PC-9 (cell line): ENCODE measurements at regions not wholly inside any gene's neighbourhood (a gene's known extent, or its start where the extent isn't known, plus 50 kb on each side); places are given as distances from the start of the nearest gene placed in this dataset.

Source experiments
- EZH2 ChIP-seq: fragments of 200-600 bp; sonication (generic); IDR thresholded peaks from 2 replicates; pipeline ENCODE4 v1.8.0; 2017; ENCODE audit warnings: antibody characterized with exemption, low read depth
- TF ChIP-seq, protein P1 (sequence below): fragments of 200-600 bp; sonication (generic); conservative IDR thresholded peaks from 2 replicates; pipeline ENCODE4 v1.6.1; 2017; ENCODE audit warnings: mixed run types, antibody characterized with exemption, mild to moderate bottlenecking, moderate library complexity

DNA sequence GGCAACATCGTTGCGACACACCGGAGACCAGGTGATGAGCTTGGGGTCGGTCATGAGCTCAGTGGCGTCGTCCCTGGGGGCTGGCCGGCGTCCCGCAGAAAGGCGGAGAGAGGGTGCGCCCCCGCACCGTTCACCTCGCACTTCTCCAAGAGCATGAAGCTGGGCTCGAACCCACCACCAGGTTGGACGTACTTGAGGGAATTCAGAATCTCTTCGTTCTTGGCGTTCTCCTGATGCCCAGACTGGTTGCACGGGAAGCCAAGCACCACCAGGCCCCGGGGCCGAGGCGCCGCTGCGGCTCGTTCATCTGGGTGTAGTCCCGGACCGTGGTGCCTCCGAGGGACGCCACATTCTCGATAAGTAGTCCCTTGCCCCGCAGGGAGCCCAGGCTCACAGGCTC is 176.6 kb upstream of the ADAMTS5 start:
- TF ChIP-seq, protein P1, sequence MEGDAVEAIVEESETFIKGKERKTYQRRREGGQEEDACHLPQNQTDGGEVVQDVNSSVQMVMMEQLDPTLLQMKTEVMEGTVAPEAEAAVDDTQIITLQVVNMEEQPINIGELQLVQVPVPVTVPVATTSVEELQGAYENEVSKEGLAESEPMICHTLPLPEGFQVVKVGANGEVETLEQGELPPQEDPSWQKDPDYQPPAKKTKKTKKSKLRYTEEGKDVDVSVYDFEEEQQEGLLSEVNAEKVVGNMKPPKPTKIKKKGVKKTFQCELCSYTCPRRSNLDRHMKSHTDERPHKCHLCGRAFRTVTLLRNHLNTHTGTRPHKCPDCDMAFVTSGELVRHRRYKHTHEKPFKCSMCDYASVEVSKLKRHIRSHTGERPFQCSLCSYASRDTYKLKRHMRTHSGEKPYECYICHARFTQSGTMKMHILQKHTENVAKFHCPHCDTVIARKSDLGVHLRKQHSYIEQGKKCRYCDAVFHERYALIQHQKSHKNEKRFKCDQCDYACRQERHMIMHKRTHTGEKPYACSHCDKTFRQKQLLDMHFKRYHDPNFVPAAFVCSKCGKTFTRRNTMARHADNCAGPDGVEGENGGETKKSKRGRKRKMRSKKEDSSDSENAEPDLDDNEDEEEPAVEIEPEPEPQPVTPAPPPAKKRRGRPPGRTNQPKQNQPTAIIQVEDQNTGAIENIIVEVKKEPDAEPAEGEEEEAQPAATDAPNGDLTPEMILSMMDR = no peak
- TF ChIP-seq EZH2 = no peak
